ENCODE measurements at regions not wholly inside any gene's neighbourhood (a gene's known extent, or its start where the extent isn't known, plus 50 kb on each side); places are given as distances from the start of the nearest gene placed in this dataset.

- TF ChIP-seq EP300 (IDR thresholded peaks at IDR 0.05) (no peak), POLR2A (IDR thresholded peaks at IDR 0.05; ENCODE audit: low read length) (no peak), SREBF2 (IDR thresholded peaks at IDR 0.05) (no peak), SMC3 (IDR thresholded peaks at IDR 0.05) (no peak), MAX (IDR thresholded peaks at IDR 0.05) (no peak), CTCF (IDR thresholded peaks at IDR 0.05) (no peak), NR3C1 (IDR thresholded peaks at IDR 0.05) (no peak), ZFP36 (IDR thresholded peaks at IDR 0.05; ENCODE audit: borderline replicate concordance, partially characterized antibody) (no peak), CHD2 (IDR thresholded peaks at IDR 0.05; ENCODE audit: low read length, partially characterized antibody) (no peak), BHLHE40 (IDR thresholded peaks at IDR 0.05; ENCODE audit: low read depth, low read length) (no peak)
Observed at GRCh38 chr1:90607736-90608135, 109.4 kb downstream of the BARHL2 start.
